Adrenal gland (tissue), 5 donors: ENCODE measurements at regions not wholly inside any gene's neighbourhood (a gene's known extent, or its start where the extent isn't known, plus 50 kb on each side); places are given as distances from the start of the nearest gene placed in this dataset.

Experiments
- CTCF ChIP-seq, 6 experiments: fragments of 450-650 bp in 4 of 6; fragments of 200-600 bp in 2 of 6; sonication (generic) in 1 of 6; IDR thresholded peaks; 1 replicate in 5 of 6; 2 replicates in 1 of 6; pipeline versions ENCODE4 v1.5.1 to v1.8.0; 2016 to 2021; ENCODE audit warnings: antibody characterized with exemption in 6 of 6, mild to moderate bottlenecking in 2 of 6, moderate library complexity in 1 of 6
- POLR2A ChIP-seq, 2 donors: fragments of 450-650 bp; IDR thresholded peaks; one replicate each; pipeline ENCODE4 v1.6.1; 2017; ENCODE audit warnings: antibody characterized with exemption in 2 of 2, mild to moderate bottlenecking in 2 of 2, moderate library complexity in 1 of 2
- donor health status: DM: no; HTN: no; CAD: no.

GRCh38 chr7:39855325-39855674, 94.8 kb upstream of the CDK13 start:
- no peak for TF ChIP-seq POLR2A (IDR thresholded peaks at IDR 0.05)
- no peak for TF ChIP-seq CTCF (IDR thresholded peaks at IDR 0.05)
